Left hindlimb (tissue), 1 donor: ENCODE measurements at regions not wholly inside any gene's neighbourhood (a gene's known extent, or its start where the extent isn't known, plus 50 kb on each side); places are given as distances from the start of the nearest gene placed in this dataset.
"Not testable (repeated sequence)": the region's sequence is repeated elsewhere in the genome, so short reads cannot be mapped to it uniquely, and the experiment has no call there.

Experiments used
- DNase-seq: peaks from one replicate; pipeline ENCODE4 v3.0.0-alpha.2; 2018

GRCh38 chr5:7105358-7105757 lies 290.6 kb upstream of the ADCY2 start:
- DNase-seq = no peak

- no peak for DNase-seq
Measured at GRCh38 chr5:7117961-7118360, 278.0 kb upstream of the ADCY2 start.

- no peak for DNase-seq
Measured at GRCh38 chr5:7131680-7132079, 264.3 kb upstream of the ADCY2 start.

GRCh38 chr5:7146886-7147285 lies 249.1 kb upstream of the ADCY2 start:
- DNase-seq = no peak

- no peak for DNase-seq
Measured at GRCh38 chr5:7157083-7157482, 238.9 kb upstream of the ADCY2 start.

GRCh38 chr5:7169240-7169878 lies 226.6 kb upstream of the ADCY2 start:
- DNase-seq = no peak

GRCh38 chr5:7170785-7171184 lies 225.2 kb upstream of the ADCY2 start:
- not testable (repeated sequence) for DNase-seq

GRCh38 chr5:7179364-7179763 lies 216.6 kb upstream of the ADCY2 start:
- no peak for DNase-seq

GRCh38 chr5:7181841-7182240 lies 214.1 kb upstream of the ADCY2 start:
- DNase-seq = no peak

GRCh38 chr5:7185742-7186141 lies 210.2 kb upstream of the ADCY2 start:
- no peak for DNase-seq

GRCh38 chr5:7186818-7187217 lies 209.1 kb upstream of the ADCY2 start:
- no peak for DNase-seq

- no peak for DNase-seq
Measured at GRCh38 chr5:7190712-7191250, 205.2 kb upstream of the ADCY2 start.

GRCh38 chr5:7192016-7192415 lies 203.9 kb upstream of the ADCY2 start:
- DNase-seq = no peak

- no peak for DNase-seq
Measured at GRCh38 chr5:7202846-7203245, 193.1 kb upstream of the ADCY2 start.

- no peak for DNase-seq
Measured at GRCh38 chr5:7207979-7208378, 188.0 kb upstream of the ADCY2 start.

GRCh38 chr5:7208938-7209337 lies 187.0 kb upstream of the ADCY2 start:
- no peak for DNase-seq

GRCh38 chr5:7209658-7210057 lies 186.3 kb upstream of the ADCY2 start:
- no peak for DNase-seq

GRCh38 chr5:7210549-7210948 lies 185.4 kb upstream of the ADCY2 start:
- DNase-seq = no peak

GRCh38 chr5:7213525-7213924 lies 182.4 kb upstream of the ADCY2 start:
- no peak for DNase-seq

- no peak for DNase-seq
Measured at GRCh38 chr5:7214906-7215416, 181.0 kb upstream of the ADCY2 start.

GRCh38 chr5:7218141-7218540 lies 177.8 kb upstream of the ADCY2 start:
- no peak for DNase-seq

- DNase-seq = no peak
Measured at GRCh38 chr5:7220156-7220555, 175.8 kb upstream of the ADCY2 start.

GRCh38 chr5:7221041-7221440 lies 174.9 kb upstream of the ADCY2 start:
- DNase-seq = no peak

GRCh38 chr5:7225826-7226225 lies 170.1 kb upstream of the ADCY2 start:
- no peak for DNase-seq

GRCh38 chr5:7242118-7242710 lies 153.7 kb upstream of the ADCY2 start:
- no peak for DNase-seq
